ENCODE measurements at regions not wholly inside any gene's neighbourhood (a gene's known extent, or its start where the extent isn't known, plus 50 kb on each side); places are given as distances from the start of the nearest gene placed in this dataset.

GRCh38 chrX:65194547-65194946, 218.3 kb upstream of the ZC4H2 start:
- Histone ChIP-seq H2BK12ac (ENCODE audit: low read depth, low read length) (no peak overlapping the region), H3K23me2 (ENCODE audit: low read depth, low read length) (no peaks in the 10 kb centered on the region), H2BK15ac (ENCODE audit: low read length) (no peak overlapping the region), H3K4me3 (ENCODE audit: extremely low read depth in 1 of 4, insufficient read depth in 2 of 4, low read depth in 3 of 4, low read length in 4 of 4) (no peak overlapping the region), H2BK120ac (replicated peaks; ENCODE audit: low read depth, low read length) (no peak overlapping the region), H3K27ac (ENCODE audit: low read depth, low read length) (no peak overlapping the region), H3K36me3 (ENCODE audit: control insufficient read depth in 2 of 4, insufficient read depth in 4 of 4, low read length in 3 of 4) (no peaks in the 10 kb centered on the region), H3K79me2 (ENCODE audit: control insufficient read depth in 1 of 2, insufficient read depth in 2 of 2, low read length in 2 of 2) (no peaks in the 10 kb centered on the region), H3K56ac (replicated peaks; ENCODE audit: insufficient read length, low read depth, low read length) (no peak overlapping the region), H3K4me1 (replicated peaks in 1 of 4; ENCODE audit: control insufficient read depth in 3 of 4, insufficient read depth in 4 of 4, low read length in 3 of 4) (peaks cover 0 to 8% (median 4%) of the 10 kb centered on the region in 4 experiments; a peak in 3 of 7 replicates), H3K9ac (replicated peaks in 1 of 4; ENCODE audit: extremely low read depth in 1 of 4, low read depth in 3 of 4, low read length in 3 of 4) (no peak overlapping the region), H2AFZ (ENCODE audit: low read length) (no peak overlapping the region), H3K14ac (ENCODE audit: insufficient read length) (no peak overlapping the region), H3K27me3 (replicated peaks in 1 of 4; ENCODE audit: control insufficient read depth in 3 of 4, extremely low read depth in 1 of 4, insufficient read depth in 3 of 4, low read length in 3 of 4) (no peaks in the 10 kb centered on the region), H3K9me3 (ENCODE audit: insufficient read depth in 2 of 2, low read depth in 1 of 2, low read length in 1 of 2) (no peaks in the 10 kb centered on the region), H4K8ac (ENCODE audit: extremely low read depth, insufficient read depth, low read length) (no peak overlapping the region), H4K5ac (ENCODE audit: insufficient read length, low read depth, low read length) (no peak overlapping the region), H3K4me2 (ENCODE audit: insufficient read depth in 1 of 2, low read depth in 2 of 2, low read length in 2 of 2) (no peak overlapping the region), H3K18ac (ENCODE audit: extremely low read depth, low read length) (no peak overlapping the region), H2BK20ac (ENCODE audit: low read length) (no peak overlapping the region), H4K20me1 (replicated peaks in 1 of 2; ENCODE audit: control insufficient read depth in 1 of 2, insufficient read depth in 2 of 2, low read length in 2 of 2) (no peaks in the 10 kb centered on the region), H3K23ac (ENCODE audit: insufficient read length) (no peak overlapping the region), H3K79me1 (ENCODE audit: low read depth, low read length) (no peaks in the 10 kb centered on the region), H2AK5ac (ENCODE audit: low read depth, low read length) (no peak overlapping the region), H4K91ac (replicated peaks; ENCODE audit: insufficient read length, low read length) (no peak overlapping the region), H2BK5ac (ENCODE audit: low read depth, low read length) (no peak overlapping the region), H3K4ac (replicated peaks; ENCODE audit: insufficient read length, low read depth, low read length) (no peak overlapping the region)
- FAIRE-seq (no peak), DNase-seq (ENCODE audit: low read depth in 1 of 2, low spot score in 2 of 2) (no peak)
- ChIA-PET POLR2A (ENCODE audit: partially characterized antibody) (no interaction called here), CTCF (ENCODE audit: partially characterized antibody) (no interaction called here)
- WGBS, 2 experiments (ENCODE audit: extremely low coverage in 1 of 2, insufficient coverage in 1 of 2, insufficient read length in 1 of 2, insufficient replicate concordance in 2 of 2, low coverage in 1 of 2, low lambda C conversion rate in 2 of 2, missing lambda C conversion rate in 1 of 2) = 96% methylated on average over 5 of the region's 5 CpGs; no CpG with 5 or more reads in 1 of the 2 experiments
- TF ChIP-seq BCL11A (IDR thresholded peaks at IDR 0.05; ENCODE audit: low read depth in 2 of 2, low read length in 2 of 2) (no peak), SAP30 (IDR thresholded peaks at IDR 0.05; ENCODE audit: insufficient read depth, insufficient replicate concordance, low read length) (no peak), CHD1 (IDR thresholded peaks at IDR 0.05; ENCODE audit: low read depth, low read length) (no peak), CTCF (IDR thresholded peaks at IDR 0.05; ENCODE audit: control extremely low read depth in 1 of 3, insufficient read depth in 1 of 3, low read depth in 1 of 3, low read length in 3 of 3) (no peak), USF2 (IDR thresholded peaks at IDR 0.05; ENCODE audit: low read length) (no peak), POU5F1 (IDR thresholded peaks at IDR 0.05; ENCODE audit: low read depth, low read length) (no peak), SIN3A (conservative IDR thresholded peaks at IDR 0.05 in 1 of 2, IDR thresholded peaks at IDR 0.05 in 1 of 2; ENCODE audit: low read depth in 1 of 2, low read length in 2 of 2) (no peak), ATF3 (IDR thresholded peaks at IDR 0.05; ENCODE audit: insufficient read depth, low read depth, low read length) (no peak)
